GM21528 (cell line): ENCODE measurements at regions not wholly inside any gene's neighbourhood (a gene's known extent, or its start where the extent isn't known, plus 50 kb on each side); places are given as distances from the start of the nearest gene placed in this dataset.
A peak's percentile ranks its signal among the peaks of the same experiment; 100 is the strongest.
"Not testable (repeated sequence)": the region's sequence is repeated elsewhere in the genome, so short reads cannot be mapped to it uniquely, and the experiment has no call there.

ENCODE experiments used
- ATAC-seq: cut with Tn5 transposase; IDR thresholded peaks from one replicate; pipeline ENCODE4 v1.9.1; 2021; ENCODE audit warnings: mild to moderate bottlenecking, moderate library complexity; ENCODE audit not compliant: unreplicated experiment, low FRiP score

DNA sequence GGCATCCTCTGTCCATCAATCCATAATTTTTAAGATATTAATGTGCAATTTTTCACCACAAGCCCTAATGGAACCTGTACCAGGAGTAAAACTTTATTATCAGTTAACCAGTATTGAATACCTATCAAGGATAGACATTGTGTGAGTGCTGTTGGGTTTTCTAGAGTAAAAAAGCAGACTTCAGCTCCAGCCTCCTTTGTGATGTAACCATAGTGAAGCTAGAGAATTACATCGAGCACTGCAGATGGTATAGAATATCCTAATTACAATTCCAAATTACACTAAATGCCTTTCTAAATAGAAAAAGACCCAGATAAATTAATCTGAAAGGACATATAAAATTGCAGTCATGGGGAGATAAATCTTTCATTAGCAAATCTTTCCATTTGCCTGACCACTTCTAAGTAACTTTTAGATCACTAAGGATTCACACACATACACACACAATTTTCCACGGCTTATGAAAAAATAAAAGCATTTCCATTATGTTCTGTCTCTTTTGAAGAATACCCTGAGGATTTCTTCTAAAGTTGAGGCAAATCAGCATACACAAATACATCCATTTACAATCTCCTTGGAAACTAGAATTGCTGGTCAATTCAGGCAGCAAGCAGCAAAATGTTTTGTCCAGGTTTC lies 117.1 kb upstream of the TANK start:
- no peak for ATAC-seq

DNA sequence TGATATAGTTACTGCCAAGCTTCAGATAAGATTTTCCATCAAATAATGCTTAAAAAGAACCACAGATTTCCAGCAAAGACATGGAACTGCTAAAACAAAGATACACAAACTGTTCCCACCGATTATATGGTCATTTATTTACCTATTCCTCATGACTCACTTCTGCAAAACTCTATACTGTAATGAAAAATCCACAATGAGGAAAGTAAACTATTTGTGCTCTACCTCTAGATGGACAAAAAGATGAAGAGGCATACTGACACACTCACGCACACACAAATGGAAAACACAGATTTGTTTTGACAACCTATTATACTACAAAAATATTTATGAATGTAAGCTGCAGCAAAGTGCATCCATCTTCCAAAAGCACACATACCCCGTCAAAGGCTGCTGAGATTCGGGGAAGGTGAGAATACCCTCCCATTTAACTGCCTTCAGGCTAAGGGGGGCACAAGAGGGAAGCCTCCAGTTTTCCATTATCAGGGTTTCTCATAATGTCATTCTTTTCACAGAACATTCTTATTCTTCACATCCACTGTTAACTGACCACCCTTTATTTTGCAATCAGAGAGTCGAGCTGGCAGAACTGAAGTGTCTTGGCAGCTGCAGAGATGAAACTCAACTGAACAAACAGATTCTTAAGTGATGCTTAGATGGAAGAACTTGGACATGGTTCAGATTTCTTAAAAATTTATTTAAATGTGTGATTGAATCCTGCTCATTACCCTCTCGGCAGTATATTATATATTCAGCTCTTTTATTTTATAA lies 115.9 kb upstream of the TANK start:
- ATAC-seq, result no peak

DNA sequence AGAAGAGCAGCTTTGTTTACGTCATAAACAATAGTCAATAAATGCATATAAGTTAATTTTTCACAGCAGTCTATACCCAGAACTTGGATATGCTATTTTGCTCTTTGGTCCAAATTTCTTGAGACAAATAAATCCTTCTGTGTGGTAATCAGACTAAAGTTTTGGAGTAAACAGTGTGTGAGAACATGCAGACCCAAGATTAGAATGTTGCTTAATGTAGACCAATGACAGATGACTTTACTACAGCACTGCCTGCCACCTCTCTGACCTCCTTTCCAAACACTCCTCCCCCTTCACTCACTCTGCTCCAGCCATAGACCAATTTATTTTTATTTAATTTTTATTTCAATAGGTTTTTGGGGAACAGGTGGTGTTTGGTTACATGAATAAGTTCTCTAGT lies 115.3 kb upstream of the TANK start:
- no peak for ATAC-seq

DNA sequence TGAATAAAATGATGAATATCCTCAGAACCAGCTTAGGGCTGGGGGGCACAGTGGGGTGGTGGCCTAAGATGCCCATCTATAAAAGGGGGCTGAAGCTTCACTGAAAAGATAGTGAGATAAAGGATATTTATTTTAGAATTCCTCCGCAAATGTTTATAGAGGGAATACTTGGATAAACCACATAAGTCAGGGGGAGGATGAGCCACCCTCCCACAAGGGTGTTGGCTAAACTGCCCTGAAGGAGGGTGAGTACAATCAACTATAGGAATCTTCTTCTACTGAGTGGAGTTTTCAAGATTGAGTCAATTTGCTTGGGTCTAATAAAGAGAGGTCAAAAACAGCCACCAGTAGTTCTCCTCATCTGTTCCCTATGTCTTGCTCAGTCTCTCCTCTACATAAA lies 114.5 kb upstream of the TANK start:
- ATAC-seq, result no peak

DNA sequence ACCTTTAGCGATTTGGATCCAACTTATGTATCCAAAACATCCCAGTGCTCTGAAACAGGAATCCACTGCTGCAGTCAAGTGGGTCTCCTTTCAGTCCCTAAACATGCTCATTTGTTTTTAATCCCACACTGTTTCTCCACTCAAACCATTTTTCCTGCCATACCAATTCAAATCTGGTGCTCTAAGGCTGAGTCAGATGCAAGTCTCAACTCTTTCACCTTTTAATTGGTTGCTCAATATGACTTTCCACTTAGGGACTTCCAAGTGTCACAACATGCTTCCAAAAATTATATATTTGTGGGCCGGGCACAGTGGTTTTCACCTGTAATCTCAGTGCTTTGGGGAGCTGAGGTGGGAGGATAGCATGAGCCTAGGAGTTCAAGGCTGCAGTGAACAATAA lies 113.4 kb upstream of the TANK start:
- no peak for ATAC-seq

DNA sequence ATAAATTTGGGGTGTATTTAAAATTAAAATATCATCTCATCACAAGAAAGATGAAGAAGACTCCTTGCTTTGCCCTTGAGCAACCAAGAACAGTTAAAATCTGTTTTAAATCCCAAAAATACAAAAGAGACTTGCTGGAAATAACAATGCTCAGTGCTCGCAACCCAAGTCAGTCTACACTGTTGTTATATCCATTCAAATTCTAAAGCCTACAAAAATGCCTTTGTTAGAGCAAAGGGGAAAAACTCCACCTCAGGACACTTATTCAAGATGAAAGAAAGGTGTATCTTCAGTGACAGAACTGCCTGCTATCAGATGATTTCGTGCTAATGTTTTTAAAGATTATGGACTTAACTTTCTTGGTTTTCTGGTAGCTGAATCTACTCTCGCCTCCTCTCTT lies 111.9 kb upstream of the TANK start:
- no peak for ATAC-seq

DNA sequence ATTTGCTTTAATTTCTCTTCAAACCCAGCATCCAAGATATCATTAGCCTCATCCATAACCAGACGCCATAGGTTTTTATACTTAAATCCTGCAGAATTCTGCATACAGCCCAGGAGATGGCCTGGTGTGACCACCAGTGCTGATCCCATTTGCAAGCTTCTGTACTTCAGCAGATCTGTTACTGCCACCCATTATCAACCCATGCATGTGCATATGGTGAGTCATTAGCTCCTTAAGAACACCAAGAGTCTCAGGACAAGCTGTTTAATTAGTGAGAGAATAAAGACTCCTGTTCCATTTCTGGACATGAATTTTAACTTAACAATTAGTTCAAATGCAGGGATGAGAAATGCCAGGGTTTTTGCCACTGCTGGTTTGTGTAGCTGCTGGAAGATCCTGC lies 110.7 kb upstream of the TANK start:
- ATAC-seq, result no peak

DNA sequence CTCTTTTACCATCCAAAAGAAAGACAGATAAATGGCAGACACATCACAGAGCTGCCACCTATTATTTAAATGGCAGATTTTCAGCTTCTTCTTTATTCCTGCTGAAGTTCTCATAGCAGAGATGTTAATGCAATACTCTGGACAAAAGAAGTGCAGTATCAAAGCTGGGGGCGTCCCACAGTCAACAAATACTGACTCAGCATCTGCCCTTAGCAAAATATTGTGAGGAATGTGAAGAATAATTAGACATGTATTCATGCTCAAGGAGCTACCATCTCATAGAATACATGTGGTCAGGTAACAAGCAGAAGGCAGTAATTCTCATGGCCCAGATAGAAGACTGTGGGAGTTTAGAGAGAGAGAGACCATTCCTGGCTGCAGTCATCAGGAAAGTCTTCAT lies 108.0 kb upstream of the TANK start:
- ATAC-seq, result no peak

DNA sequence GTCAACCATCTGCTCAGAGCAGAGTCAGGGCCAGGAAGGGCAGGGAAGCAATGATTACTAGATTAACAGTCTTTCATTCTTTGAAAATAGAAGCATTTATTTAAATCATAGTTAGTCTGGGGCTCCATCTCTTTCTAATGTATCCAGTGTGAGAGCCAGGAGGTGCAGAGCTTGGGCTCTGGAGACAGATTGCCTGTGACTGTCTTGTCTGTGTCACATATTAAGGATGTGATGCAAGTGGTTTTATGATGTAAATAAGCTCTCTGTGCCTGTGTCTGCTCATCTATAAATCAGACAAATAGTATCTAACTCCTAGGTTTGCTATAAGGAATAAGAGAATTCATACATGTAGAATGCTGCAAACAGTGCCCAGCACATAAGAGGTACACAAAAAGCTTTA lies 104.9 kb upstream of the TANK start:
- no peak for ATAC-seq

DNA sequence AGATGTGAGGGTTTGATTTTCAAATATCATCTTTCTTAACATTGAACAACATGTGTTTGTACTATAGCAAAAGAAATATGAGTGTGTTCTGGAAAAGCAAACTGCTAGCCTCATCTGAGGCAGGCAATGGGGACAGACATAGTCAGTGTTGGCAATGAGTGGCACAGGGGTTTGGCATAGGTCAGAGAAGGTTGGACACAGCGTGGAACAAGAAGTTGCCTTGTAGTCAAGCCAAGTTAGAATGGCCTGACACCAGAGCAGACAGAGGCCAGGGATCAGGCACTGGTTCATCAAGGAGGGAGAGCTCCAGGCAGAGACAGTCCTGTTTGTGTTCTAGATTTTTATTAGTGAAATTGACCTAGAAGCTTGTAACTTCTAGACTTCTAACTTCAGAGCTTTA lies 100.8 kb upstream of the TANK start:
- no peak for ATAC-seq

DNA sequence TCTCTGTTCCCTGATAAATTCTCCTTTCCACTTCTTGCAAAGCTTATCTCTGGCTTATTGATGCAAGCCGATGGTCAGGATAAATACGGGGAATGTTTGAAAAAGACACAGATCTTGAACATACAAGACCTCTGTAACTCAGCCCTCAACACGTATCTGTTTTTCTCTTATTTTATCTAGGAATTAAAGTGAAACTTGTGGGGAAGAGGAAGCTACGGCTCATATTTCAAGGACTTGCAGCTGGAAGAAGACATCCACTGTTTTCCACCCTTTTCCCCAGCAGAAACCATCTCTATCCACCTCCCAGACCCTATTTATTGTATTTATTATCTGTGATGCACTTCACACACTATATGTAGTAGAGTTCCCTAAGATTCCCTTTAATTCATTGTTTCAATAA lies 98.4 kb upstream of the TANK start:
- no peak for ATAC-seq

DNA sequence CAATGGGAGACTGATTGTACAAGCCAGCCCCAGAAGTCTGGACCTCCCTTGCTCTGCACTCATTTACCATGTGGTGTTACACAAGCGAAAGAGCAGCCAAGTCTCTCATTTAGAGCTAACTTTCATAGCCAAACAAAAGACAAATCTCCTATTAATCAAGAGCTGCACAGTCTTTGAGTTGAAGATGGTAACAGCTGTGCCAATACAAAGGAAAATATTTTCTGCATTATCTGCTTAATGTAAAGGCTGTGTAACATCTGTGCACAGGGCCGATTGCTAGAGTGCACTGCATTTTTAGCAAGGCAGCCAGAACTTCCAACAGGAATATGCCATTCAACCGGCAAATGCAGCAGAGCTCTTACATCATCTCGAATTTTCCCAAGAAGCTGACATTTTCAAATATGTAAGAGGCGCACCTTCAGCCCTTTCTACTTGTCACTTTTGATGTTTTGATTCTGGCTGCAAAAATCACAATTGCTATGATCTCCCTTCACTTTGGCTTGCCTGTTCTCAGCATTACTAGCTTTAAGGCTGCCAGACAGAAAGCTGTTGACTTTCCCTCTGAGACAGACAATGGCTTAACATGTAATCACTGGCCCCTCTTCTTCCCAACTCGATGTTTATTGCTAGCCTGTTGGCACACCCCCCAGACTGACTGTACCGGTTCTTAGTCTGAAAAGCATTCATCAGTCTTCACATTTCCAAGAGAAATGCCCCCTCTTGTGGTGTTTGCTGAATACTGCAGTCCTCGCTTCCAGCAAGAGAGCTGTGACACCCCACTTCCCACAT lies 96.9 kb upstream of the TANK start:
- peak; percentile 90 for ATAC-seq

DNA sequence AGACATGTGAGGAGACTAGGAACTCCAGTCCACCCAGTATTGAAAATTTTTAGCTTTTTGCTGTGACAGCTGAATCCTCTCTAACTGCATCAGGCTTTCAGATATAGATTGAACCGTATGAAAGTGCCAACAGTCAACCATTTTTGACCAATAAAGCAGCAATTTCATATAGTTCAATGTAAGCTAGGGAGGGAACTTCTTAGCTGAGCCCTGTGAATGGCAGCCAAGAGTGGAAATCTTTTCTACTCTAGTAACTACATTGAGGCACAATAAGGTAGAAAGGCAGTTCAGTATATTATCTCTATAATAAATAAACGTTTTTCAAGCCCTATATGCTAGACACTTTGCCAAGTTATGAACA lies 96.3 kb upstream of the TANK start:
- ATAC-seq, result peak; percentile 29

DNA sequence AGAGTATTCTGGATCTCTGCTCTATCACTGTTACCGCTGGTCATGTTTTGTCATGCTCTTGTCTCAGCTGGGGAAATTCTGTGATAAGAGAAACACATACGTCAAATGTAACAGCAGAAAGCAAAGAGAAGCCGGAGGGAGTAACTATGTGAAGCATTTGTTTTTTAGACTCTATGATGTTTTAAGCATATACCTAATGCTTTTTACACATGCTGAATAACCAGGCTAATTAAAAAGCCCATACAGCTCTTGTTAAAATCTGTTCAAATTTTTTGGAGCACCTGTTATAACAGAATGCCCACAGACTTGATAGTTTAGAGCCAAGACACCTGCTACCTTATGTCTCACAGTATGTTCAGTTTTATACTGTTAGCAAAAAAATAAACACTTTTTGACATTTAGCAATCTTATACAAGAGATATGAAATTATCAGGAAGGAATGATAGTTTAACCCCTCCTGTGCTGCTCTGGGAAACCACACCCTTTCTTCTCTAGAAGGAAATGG lies 92.3 kb upstream of the TANK start:
- ATAC-seq, result no peak

DNA sequence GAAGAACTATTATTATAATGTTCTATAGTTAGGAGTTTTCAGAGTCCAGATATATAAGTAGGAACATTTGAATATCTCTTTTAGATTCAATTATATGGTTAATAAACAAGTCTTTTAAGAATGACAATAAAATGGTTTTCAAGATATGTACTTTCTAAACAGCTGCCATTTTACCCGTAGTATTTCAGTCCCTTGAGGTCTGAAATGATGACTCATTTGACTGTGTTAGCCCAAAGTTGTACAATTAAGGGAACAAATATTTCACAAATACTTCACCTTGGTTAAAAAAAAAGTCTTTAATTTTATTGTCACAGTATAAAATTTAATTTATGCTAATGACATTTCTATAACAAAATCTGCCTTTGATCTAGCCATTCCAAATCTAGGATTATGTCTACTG lies 91.6 kb upstream of the TANK start:
- no peak for ATAC-seq

DNA sequence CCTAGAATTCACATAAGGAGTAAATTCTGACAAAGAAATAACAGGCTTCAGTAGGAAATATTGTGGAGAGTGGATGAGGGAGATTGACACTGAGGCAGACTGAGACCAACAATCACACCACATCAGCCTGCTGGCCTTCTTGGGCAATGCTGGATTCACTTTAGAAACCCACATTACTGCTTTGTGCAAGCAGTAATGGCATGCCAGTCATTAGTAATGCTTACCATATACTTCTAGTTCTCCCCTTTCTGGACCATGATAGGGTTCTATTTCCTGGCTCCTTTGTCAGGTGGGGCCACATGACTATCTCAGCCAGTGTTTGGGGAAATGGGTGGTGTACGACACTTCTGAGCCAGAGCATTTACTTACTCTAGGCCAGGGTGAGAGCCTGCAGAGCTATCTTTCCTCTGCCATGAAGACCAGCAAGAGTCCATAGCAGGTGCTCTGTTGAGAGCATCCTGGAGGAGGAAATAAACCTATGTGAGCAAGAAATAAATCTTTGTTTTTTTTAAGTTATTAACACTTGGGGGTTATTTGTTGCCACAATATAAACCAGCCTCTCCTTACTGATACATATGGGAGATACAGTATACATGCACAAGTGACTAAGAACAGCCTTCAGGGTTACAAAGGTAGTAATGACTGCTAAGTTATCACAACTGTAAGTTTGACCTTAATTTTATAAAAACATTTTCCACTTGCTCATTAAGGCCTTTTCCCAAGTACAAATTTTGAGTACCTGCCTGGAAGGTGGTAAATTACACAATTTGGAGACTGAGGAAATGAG lies 89.3 kb upstream of the TANK start:
- ATAC-seq, result no peak

DNA sequence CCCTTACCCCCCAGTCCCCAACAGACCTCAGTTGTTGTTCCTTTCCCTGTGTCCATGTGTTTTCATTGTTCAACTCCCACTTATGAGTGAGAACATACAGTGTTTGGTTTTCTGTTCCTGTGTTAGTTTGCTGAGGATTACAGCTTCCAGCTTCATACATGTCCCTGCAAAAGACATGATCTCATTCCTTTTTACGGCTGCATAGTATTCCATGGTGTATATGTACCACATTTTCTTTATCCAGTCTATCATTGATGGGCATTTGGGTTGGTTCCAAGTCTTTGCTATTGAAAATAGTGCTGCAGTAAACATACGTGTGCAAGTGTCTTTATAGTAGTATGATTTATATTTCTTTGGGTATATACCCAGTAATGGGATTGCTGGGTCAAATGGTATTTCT lies 87.8 kb upstream of the TANK start:
- ATAC-seq, result not testable (repeated sequence)

DNA sequence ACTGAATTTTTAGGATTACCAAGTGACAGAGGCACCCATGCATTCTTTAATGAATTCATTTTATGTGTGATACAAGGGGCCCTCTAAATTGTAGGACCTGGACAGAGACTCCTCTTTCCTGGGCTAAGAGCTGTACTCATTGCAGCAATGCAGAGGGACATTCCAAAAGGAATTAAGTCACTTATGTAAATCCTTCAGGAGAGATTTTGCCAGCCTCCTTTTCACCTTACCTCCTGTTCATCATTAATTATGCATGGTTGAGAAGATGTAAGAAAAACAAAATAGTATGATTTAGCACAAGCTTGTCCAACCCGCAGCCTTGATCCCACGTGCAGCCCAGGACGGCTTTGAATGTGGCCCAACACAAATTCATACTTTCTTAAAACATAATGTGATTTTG lies 84.5 kb upstream of the TANK start:
- no peak for ATAC-seq

DNA sequence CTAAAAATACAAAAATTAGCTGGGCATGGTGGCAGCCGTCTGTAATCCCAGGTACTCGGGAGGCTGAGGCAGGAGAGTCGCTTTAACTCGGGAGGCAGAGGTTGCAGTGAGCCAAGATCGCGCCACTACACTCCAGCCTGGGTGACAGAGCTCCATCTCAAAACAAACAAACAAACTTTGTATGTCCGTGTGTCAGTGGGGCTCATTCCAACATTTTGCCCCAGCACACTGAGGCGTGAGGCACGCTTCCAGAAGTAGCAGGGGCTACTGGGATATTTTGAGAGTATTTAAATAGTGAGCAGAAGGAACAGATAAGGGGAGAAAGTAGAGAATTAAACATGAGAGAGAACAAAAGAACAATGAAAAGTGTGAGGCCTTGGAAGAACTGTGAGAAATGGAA lies 83.3 kb upstream of the TANK start:
- ATAC-seq, result no peak

DNA sequence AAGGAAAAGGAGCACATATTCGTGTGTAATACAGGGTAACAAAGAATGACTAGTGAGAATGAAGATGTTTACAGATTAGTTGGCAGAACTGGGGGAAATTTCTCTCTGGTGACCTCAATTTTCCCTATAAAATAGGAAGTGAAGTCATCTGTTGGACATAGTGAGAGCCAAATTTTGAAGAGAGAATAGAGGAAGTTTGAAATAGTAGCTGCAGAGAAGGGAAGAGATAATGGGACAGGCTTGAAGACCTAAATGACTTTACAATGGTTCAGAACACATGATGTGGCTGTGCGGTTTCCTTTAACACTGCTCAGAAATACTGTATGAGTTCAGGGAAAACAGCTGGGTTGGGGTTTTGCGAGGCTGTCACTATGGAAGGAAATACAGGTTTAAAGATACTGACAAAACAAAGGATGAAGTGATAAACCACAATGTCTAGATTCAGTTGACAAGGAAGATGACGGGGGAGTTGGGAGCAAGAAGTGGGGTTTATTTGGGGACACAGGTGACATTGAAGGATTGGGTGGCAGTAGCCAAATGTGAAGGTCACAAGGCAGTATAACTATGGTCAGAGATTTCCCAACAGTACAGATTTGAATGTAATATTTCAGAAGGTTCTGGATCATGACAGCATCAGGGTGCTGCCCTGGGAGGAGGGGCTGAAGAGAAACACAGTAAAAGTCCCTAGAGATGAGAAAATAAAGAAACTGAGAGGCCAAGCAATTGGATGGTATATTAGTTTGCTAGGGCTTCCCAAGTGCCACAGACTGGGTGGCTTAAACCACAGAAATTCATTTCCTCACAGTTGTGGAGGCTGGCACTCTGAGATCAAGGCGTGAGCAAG lies 82.6 kb upstream of the TANK start:
- ATAC-seq, result peak; percentile 93
